ENCODE measurements at regions not wholly inside any gene's neighbourhood (a gene's known extent, or its start where the extent isn't known, plus 50 kb on each side); places are given as distances from the start of the nearest gene placed in this dataset.

DNA sequence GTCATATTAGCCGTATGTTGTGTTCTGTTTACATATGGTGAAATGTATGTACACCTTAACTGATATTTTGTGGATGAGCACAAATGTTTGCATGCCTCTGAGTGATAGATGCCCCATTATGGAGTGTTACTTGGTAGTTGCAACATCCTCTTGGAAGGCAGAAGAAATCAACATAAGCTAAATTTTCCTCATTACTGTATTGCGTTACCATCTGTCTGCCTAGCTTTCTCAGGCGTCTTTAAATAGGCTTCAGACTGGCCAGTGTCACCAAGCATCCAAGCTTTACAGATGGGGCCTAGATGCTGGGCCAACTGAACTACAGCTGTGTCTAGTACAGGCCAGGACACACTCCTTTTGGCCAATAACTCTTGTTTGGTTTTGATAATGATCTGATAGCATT, 250.6 kb downstream of the SAMD5 start:
- Histone ChIP-seq H3K27ac (ENCODE audit: low read depth, low read length) (no peak overlapping the region), H3K36me3 (ENCODE audit: control insufficient read depth, insufficient read depth, low read length) (no peaks in the 10 kb centered on the region), H3K4me1 (ENCODE audit: control insufficient read depth, insufficient read depth, low read length) (no peaks in the 10 kb centered on the region), H3K27me3 (ENCODE audit: control insufficient read depth, insufficient read depth, low read length) (no peaks in the 10 kb centered on the region), H3K9me3 (ENCODE audit: control insufficient read depth, insufficient read depth, low read length) (no peaks in the 10 kb centered on the region), H3K4me3 (ENCODE audit: low read depth, low read length) (no peak overlapping the region)
- 81% methylated on average over 3 of the region's 3 CpGs for WGBS (ENCODE audit: insufficient coverage)
- peak in 2 of 6 donors; percentile 44 to 75 for DNase-seq (ENCODE audit: low read depth in 4 of 6, low spot score in 6 of 6)

DNA sequence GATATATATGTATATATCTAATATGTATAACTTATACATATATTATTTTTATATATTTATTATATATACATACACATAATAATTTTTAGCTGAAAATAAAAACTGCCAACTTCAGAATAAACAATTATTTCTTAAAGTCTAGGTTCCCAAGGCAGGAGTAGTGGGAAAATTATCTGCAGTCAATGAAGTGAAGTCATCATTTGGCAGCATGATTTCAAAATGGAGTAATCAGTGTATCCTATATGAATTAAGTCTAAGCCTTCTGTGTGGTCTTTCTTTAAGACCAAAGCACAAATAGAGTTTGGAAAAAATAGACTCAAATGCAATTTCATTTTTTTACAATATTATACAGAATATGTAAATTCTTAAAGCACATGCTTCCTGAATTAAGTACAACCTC, 251.0 kb downstream of the SAMD5 start:
- no peak overlapping the region for H3K4me3 ChIP-seq (ENCODE audit: low read depth, low read length)
- no peak overlapping the region for H3K27ac ChIP-seq (ENCODE audit: low read depth, low read length)
- H3K27me3 ChIP-seq (ENCODE audit: control insufficient read depth, insufficient read depth, low read length): no peaks in the 10 kb centered on the region
- DNase-seq (ENCODE audit: low read depth in 4 of 6, low spot score in 6 of 6): no peak
- no peaks in the 10 kb centered on the region for H3K4me1 ChIP-seq (ENCODE audit: control insufficient read depth, insufficient read depth, low read length)
- no peaks in the 10 kb centered on the region for H3K9me3 ChIP-seq (ENCODE audit: control insufficient read depth, insufficient read depth, low read length)
- no peaks in the 10 kb centered on the region for H3K36me3 ChIP-seq (ENCODE audit: control insufficient read depth, insufficient read depth, low read length)

DNA sequence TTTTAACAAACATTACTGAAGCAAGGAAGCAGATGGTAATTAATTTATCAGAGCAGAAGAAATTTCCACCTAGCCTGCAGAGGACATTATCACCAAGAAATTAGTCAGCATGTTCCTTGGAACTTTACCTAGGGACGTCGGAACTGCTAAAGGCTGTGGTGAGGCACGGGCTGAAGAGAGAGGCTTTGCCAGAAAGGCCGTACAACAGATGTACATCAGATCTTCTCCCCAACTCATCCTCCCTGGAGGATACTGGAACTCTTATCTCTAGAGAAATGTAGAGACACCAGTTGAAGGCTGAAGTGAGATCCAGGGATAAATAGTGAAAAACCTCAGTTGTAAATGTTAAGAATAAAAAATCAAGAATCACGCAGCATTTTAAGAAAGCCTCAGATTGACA, 257.1 kb downstream of the SAMD5 start:
- no peaks in the 10 kb centered on the region for H3K36me3 ChIP-seq (ENCODE audit: control insufficient read depth, insufficient read depth, low read length)
- DNase-seq (ENCODE audit: low read depth in 4 of 6, low spot score in 6 of 6): no peak
- H3K27ac ChIP-seq (ENCODE audit: low read depth, low read length): no peak overlapping the region
- WGBS (ENCODE audit: insufficient coverage): no CpG with 5 or more reads among the region's 5 CpGs
- H3K9me3 ChIP-seq (ENCODE audit: control insufficient read depth, insufficient read depth, low read length): peaks cover 3% of the 10 kb centered on the region
- H3K4me3 ChIP-seq (ENCODE audit: low read depth, low read length): no peak overlapping the region
- no peaks in the 10 kb centered on the region for H3K27me3 ChIP-seq (ENCODE audit: control insufficient read depth, insufficient read depth, low read length)
- no peaks in the 10 kb centered on the region for H3K4me1 ChIP-seq (ENCODE audit: control insufficient read depth, insufficient read depth, low read length)

DNA sequence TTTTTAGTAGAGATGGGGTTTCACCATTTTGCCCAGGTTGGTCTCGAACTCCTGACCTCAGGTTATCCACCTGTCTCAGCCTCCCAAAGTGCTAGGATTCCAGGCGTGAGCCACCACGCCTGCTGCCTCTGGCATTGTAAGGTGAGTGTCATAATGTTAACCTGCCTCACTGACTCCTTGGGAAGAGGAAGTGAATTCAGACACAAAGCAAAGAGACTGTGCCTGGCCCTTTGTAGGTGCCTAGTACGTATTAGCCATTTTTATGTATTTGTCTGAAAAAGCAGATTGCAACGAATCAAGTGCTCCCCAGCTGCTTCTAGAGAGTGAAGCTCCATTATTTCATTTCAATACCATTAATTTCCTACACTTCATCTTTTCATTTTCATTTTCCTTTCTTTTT, 260.5 kb downstream of the SAMD5 start:
- DNase-seq (ENCODE audit: low read depth in 4 of 6, low spot score in 6 of 6): no peak
- H3K27me3 ChIP-seq (ENCODE audit: control insufficient read depth, insufficient read depth, low read length): no peaks in the 10 kb centered on the region
- no peak overlapping the region for H3K4me3 ChIP-seq (ENCODE audit: low read depth, low read length)
- H3K9me3 ChIP-seq (ENCODE audit: control insufficient read depth, insufficient read depth, low read length): peaks cover 3% of the 10 kb centered on the region
- no peak overlapping the region for H3K27ac ChIP-seq (ENCODE audit: low read depth, low read length)
- no peaks in the 10 kb centered on the region for H3K36me3 ChIP-seq (ENCODE audit: control insufficient read depth, insufficient read depth, low read length)
- H3K4me1 ChIP-seq (ENCODE audit: control insufficient read depth, insufficient read depth, low read length): no peaks in the 10 kb centered on the region
- 82% methylated on average over 4 of the region's 5 CpGs for WGBS (ENCODE audit: insufficient coverage)

DNA sequence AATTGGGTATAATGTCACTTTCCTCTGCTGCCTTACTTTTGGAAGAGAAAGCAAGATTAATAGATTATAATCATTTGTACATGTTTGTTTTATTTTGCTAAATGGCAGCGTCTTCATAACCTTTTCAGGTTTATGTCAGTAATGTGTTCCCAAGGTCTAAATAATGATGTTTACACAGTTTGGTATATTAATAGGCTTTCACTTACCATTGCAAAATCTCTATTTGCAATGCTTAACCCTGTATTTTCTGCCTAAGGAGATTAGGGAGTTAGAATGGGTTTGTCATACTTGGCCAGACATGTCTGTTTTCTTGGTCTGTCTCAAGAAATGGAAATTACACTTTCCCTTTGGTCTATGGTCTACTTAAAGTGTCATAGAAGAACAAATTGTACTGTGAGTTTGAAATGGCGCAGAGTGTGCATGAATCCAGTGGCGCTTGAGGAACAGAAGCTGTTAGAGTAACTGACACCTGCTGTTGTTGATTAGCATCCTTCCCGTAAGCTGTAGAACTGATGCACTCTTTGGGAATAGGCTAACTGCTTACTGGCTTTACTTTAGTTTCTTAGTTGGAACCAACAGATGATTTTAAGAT, 261.1 kb downstream of the SAMD5 start:
- H3K36me3 ChIP-seq (ENCODE audit: control insufficient read depth, insufficient read depth, low read length): no peaks in the 10 kb centered on the region
- H3K27ac ChIP-seq (ENCODE audit: low read depth, low read length): no peak overlapping the region
- no peak for DNase-seq (ENCODE audit: low read depth in 4 of 6, low spot score in 6 of 6)
- no peaks in the 10 kb centered on the region for H3K27me3 ChIP-seq (ENCODE audit: control insufficient read depth, insufficient read depth, low read length)
- H3K4me3 ChIP-seq (ENCODE audit: low read depth, low read length): no peak overlapping the region
- H3K4me1 ChIP-seq (ENCODE audit: control insufficient read depth, insufficient read depth, low read length): no peaks in the 10 kb centered on the region
- 96% methylated on average over 3 of the region's 4 CpGs for WGBS (ENCODE audit: insufficient coverage)
- H3K9me3 ChIP-seq (ENCODE audit: control insufficient read depth, insufficient read depth, low read length): peaks cover 3% of the 10 kb centered on the region

DNA sequence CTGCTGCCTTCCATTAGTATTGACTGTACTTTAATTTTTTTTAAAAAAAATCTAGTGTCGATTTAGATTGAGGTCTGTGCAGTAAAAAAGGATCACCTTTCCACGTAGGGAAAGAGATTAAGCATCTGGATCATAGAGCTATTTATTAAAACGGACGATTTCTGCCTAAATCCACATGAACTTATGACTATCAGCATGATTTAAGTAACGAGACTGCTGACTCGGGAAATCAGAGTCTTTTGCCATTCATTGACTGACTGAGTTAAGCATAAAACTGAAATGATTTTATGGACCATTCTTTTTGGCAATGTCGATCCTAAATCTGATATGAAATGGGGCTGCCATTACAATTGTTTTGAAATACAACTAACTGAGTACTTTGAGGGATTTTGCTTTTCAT, 261.7 kb downstream of the SAMD5 start:
- Histone ChIP-seq H3K27me3 (ENCODE audit: control insufficient read depth, insufficient read depth, low read length) (no peaks in the 10 kb centered on the region), H3K4me1 (ENCODE audit: control insufficient read depth, insufficient read depth, low read length) (no peaks in the 10 kb centered on the region), H3K27ac (ENCODE audit: low read depth, low read length) (no peak overlapping the region), H3K9me3 (ENCODE audit: control insufficient read depth, insufficient read depth, low read length) (peaks cover 3% of the 10 kb centered on the region), H3K36me3 (ENCODE audit: control insufficient read depth, insufficient read depth, low read length) (no peaks in the 10 kb centered on the region), H3K4me3 (ENCODE audit: low read depth, low read length) (no peak overlapping the region)
- peak in 1 of 6 donors; percentile 39 for DNase-seq (ENCODE audit: low read depth in 4 of 6, low spot score in 6 of 6)
- WGBS (ENCODE audit: insufficient coverage): 95% methylated on average over 3 of the region's 7 CpGs

DNA sequence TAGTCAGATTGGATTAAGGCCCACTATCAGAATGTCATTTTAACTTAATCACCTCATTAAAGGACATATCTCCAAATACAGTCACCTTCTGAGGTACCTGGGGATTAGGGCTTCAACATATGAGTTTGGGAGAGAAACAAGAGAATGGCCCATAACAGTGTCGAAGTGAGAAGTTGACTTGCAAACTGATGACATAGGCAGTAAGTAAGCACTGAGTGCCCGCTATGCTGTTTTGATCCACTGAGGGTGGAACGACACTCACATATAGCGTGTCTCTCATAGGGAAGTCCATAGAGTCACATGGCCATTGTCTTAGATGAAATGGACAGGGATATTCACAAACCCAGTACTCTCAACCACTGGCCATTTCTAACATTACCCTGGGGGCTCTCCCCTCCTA, 264.2 kb downstream of the SAMD5 start:
- DNase-seq (ENCODE audit: low read depth in 4 of 6, low spot score in 6 of 6): no peak
- H3K27ac ChIP-seq (ENCODE audit: low read depth, low read length): no peak overlapping the region
- H3K9me3 ChIP-seq (ENCODE audit: control insufficient read depth, insufficient read depth, low read length): no peaks in the 10 kb centered on the region
- no peak overlapping the region for H3K4me3 ChIP-seq (ENCODE audit: low read depth, low read length)
- H3K4me1 ChIP-seq (ENCODE audit: control insufficient read depth, insufficient read depth, low read length): no peaks in the 10 kb centered on the region
- no peaks in the 10 kb centered on the region for H3K27me3 ChIP-seq (ENCODE audit: control insufficient read depth, insufficient read depth, low read length)
- H3K36me3 ChIP-seq (ENCODE audit: control insufficient read depth, insufficient read depth, low read length): no peaks in the 10 kb centered on the region
- 94% methylated on average over 3 of the region's 4 CpGs for WGBS (ENCODE audit: insufficient coverage)

DNA sequence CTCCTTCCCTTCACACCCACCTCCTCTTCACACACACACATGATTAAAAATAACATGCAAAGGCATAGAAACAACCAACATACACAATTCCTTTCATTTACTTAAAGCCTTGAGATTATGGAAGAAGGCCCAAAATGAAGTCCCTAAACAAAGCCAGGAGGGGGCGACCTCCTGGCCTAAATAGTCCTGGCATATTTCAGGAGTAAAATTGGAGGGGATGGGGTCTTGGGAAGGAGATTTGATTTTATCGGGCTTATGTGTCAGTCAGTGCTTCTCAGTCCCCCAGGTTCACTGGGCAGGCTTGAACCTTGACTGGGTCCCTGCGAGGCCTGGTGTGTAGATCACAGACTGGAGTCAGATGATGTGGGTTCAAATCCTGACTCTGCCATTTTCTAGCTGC, 266.4 kb downstream of the SAMD5 start:
- DNase-seq (ENCODE audit: low read depth in 4 of 6, low spot score in 6 of 6): no peak
- WGBS (ENCODE audit: insufficient coverage): 49% methylated on average over 2 of the region's 3 CpGs
- Histone ChIP-seq H3K4me1 (ENCODE audit: control insufficient read depth, insufficient read depth, low read length) (no peaks in the 10 kb centered on the region), H3K4me3 (ENCODE audit: low read depth, low read length) (no peak overlapping the region), H3K27ac (ENCODE audit: low read depth, low read length) (no peak overlapping the region), H3K9me3 (ENCODE audit: control insufficient read depth, insufficient read depth, low read length) (no peaks in the 10 kb centered on the region), H3K36me3 (ENCODE audit: control insufficient read depth, insufficient read depth, low read length) (no peaks in the 10 kb centered on the region), H3K27me3 (ENCODE audit: control insufficient read depth, insufficient read depth, low read length) (no peaks in the 10 kb centered on the region)

DNA sequence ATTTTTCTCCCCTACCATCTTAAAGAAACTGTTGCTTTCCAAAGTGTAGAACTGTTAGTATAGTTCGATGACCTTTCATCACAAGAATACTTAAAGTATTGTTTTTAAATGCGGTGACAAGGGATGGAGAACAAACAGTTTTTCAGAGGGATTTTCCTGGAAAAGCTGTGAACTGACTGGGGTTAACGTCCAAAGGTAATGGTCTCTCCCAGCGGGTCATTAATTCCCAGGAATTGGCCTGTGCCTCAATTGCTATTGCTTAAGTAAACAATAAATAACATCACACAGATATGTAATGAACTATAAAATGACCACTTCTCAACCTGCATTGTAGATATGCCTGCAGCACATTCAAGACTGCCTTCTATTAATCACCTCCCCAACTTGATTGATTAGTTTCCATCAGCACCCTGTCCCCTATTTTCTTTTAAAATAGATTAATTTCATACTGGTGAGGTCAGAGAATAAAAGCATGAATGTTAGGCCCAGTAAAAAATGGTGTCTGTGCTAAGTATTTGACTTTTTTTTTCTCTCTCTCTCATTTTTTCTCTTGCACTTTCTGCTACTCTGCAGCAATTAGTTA, 268.2 kb downstream of the SAMD5 start:
- Histone ChIP-seq H3K4me1 (ENCODE audit: control insufficient read depth, insufficient read depth, low read length) (no peaks in the 10 kb centered on the region), H3K27ac (ENCODE audit: low read depth, low read length) (no peak overlapping the region), H3K9me3 (ENCODE audit: control insufficient read depth, insufficient read depth, low read length) (no peaks in the 10 kb centered on the region), H3K4me3 (ENCODE audit: low read depth, low read length) (no peak overlapping the region), H3K27me3 (ENCODE audit: control insufficient read depth, insufficient read depth, low read length) (no peaks in the 10 kb centered on the region), H3K36me3 (ENCODE audit: control insufficient read depth, insufficient read depth, low read length) (no peaks in the 10 kb centered on the region)
- no peak for DNase-seq (ENCODE audit: low read depth in 4 of 6, low spot score in 6 of 6)
- WGBS (ENCODE audit: insufficient coverage): no CpG with 5 or more reads among the region's 4 CpGs

DNA sequence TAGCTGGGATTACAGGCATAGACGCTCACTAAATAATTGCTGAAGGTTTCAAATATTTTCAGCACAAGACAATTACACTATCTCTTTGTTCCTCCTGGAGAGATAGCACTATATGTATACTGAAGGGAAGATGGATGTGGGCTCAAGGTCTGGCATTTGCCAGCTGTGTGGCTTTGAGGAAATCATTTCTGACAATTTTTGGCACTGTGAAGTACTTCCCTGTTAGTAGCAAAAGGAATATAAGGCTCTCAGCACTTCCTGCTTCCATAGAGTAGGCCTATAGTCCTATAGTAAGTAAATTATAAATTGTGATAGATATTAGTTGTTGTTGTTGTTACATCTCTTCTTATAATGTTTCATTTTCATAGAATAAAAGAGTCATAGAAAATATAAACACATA, 271.1 kb downstream of the SAMD5 start:
- Histone ChIP-seq H3K4me1 (ENCODE audit: control insufficient read depth, insufficient read depth, low read length) (no peaks in the 10 kb centered on the region), H3K4me3 (ENCODE audit: low read depth, low read length) (no peak overlapping the region), H3K27ac (ENCODE audit: low read depth, low read length) (no peak overlapping the region), H3K27me3 (ENCODE audit: control insufficient read depth, insufficient read depth, low read length) (no peaks in the 10 kb centered on the region), H3K36me3 (ENCODE audit: control insufficient read depth, insufficient read depth, low read length) (no peaks in the 10 kb centered on the region), H3K9me3 (ENCODE audit: control insufficient read depth, insufficient read depth, low read length) (no peaks in the 10 kb centered on the region)
- no CpG with 5 or more reads among the region's 1 CpG for WGBS (ENCODE audit: insufficient coverage)
- DNase-seq (ENCODE audit: low read depth in 4 of 6, low spot score in 6 of 6): no peak
